ENCODE measurements at regions not wholly inside any gene's neighbourhood (a gene's known extent, or its start where the extent isn't known, plus 50 kb on each side); places are given as distances from the start of the nearest gene placed in this dataset.
"Not testable (repeated sequence)": the region's sequence is repeated elsewhere in the genome, so short reads cannot be mapped to it uniquely, and the experiment has no call there.

- TF ChIP-seq, protein P1, sequence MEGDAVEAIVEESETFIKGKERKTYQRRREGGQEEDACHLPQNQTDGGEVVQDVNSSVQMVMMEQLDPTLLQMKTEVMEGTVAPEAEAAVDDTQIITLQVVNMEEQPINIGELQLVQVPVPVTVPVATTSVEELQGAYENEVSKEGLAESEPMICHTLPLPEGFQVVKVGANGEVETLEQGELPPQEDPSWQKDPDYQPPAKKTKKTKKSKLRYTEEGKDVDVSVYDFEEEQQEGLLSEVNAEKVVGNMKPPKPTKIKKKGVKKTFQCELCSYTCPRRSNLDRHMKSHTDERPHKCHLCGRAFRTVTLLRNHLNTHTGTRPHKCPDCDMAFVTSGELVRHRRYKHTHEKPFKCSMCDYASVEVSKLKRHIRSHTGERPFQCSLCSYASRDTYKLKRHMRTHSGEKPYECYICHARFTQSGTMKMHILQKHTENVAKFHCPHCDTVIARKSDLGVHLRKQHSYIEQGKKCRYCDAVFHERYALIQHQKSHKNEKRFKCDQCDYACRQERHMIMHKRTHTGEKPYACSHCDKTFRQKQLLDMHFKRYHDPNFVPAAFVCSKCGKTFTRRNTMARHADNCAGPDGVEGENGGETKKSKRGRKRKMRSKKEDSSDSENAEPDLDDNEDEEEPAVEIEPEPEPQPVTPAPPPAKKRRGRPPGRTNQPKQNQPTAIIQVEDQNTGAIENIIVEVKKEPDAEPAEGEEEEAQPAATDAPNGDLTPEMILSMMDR (optimal IDR thresholded peaks at IDR 0.05 in 1 of 3, IDR thresholded peaks at IDR 0.05 in 1 of 3, conservative IDR thresholded peaks at IDR 0.05 in 1 of 3; ENCODE audit: extremely low read depth in 1 of 3, insufficient read depth in 2 of 3, low read length in 3 of 3), result not testable (repeated sequence)
- TF ChIP-seq EZH2 (IDR thresholded peaks at IDR 0.05; ENCODE audit: low read length), result not testable (repeated sequence)
These were observed 141.6 kb upstream of the EFCAB3 start for GRCh38 chr17:62238551-62239338.

Data from keratinocyte (primary cell).